Nephron (organoid): ENCODE measurements at regions not wholly inside any gene's neighbourhood (a gene's known extent, or its start where the extent isn't known, plus 50 kb on each side); places are given as distances from the start of the nearest gene placed in this dataset.

ENCODE experiments used
- H3K27ac Mint-ChIP-seq, 3 experiments: 2 replicates each; pipeline ENCODE4 v1.8.0; 2020; ENCODE audit warnings: mixed read lengths in 3 of 3, mild to moderate bottlenecking in 2 of 3, moderate library complexity in 1 of 3
- H3K27me3 Mint-ChIP-seq: 2 replicates; pipeline ENCODE4 v1.8.0; 2021; ENCODE audit warnings: low read depth, mild to moderate bottlenecking, moderate library complexity, mixed read lengths
- H3K36me3 Mint-ChIP-seq: 2 replicates; pipeline ENCODE4 v1.8.0; 2020; ENCODE audit warnings: low read depth, mixed read lengths
- H3K4me1 Mint-ChIP-seq: 2 replicates; pipeline ENCODE4 v1.8.0; 2020; ENCODE audit warnings: mixed read lengths
- H3K4me3 Mint-ChIP-seq, 3 experiments: 2 replicates each; pipeline ENCODE4 v1.8.0; 2020; ENCODE audit warnings: mild to moderate bottlenecking in 3 of 3, mixed read lengths in 3 of 3, moderate library complexity in 2 of 3
- H3K9me3 Mint-ChIP-seq: 2 replicates; pipeline ENCODE4 v1.8.0; 2020; ENCODE audit warnings: mixed read lengths
- CTCF ChIP-seq, 3 experiments: fragments of 200-600 bp; sonication (generic); IDR thresholded peaks; one replicate each; pipeline ENCODE4 v1.5.0; 2021; ENCODE audit warnings: antibody characterized with exemption in 3 of 3; ENCODE audit not compliant: unreplicated experiment in 3 of 3

- Mint-ChIP-seq H3K36me3 (peaks cover 9% of the 10 kb centered on the region), H3K9me3 (peaks cover 34% of the 10 kb centered on the region), H3K27me3 (peaks cover 11% of the 10 kb centered on the region), H3K4me3 (no peak overlapping the region), H3K4me1 (peaks cover 23% of the 10 kb centered on the region), H3K27ac (no peak overlapping the region)
- no peak for TF ChIP-seq CTCF (IDR thresholded peaks at IDR 0.05; ENCODE audit: unreplicated experiment in 3 of 3)
Measured at GRCh38 chr6:106805771-106806170, 168.8 kb downstream of the CD24 start.

- Mint-ChIP-seq H3K36me3 (peaks cover 9% of the 10 kb centered on the region), H3K4me3 (no peak overlapping the region), H3K9me3 (peaks cover 26% of the 10 kb centered on the region), H3K4me1 (peaks cover 31% of the 10 kb centered on the region), H3K27ac (peak overlapping the region; percentile 88 to 96 (median 91)), H3K27me3 (peaks cover 11% of the 10 kb centered on the region)
- TF ChIP-seq CTCF (IDR thresholded peaks at IDR 0.05; ENCODE audit: unreplicated experiment in 3 of 3), result no peak
Measured at GRCh38 chr6:106804346-106805335, 169.9 kb downstream of the CD24 start.

- Mint-ChIP-seq H3K27ac (peak overlapping the region; percentile 24 to 96 (median 91)), H3K4me1 (peaks cover 41% of the 10 kb centered on the region), H3K9me3 (peaks cover 11% of the 10 kb centered on the region), H3K27me3 (peaks cover 14% of the 10 kb centered on the region), H3K4me3 (no peak overlapping the region), H3K36me3 (peaks cover 2% of the 10 kb centered on the region)
- TF ChIP-seq CTCF (IDR thresholded peaks at IDR 0.05; ENCODE audit: unreplicated experiment in 3 of 3), result no peak
Measured at GRCh38 chr6:106803188-106803587, 171.3 kb downstream of the CD24 start.

- no peak for TF ChIP-seq CTCF (IDR thresholded peaks at IDR 0.05; ENCODE audit: unreplicated experiment in 3 of 3)
- H3K4me1 Mint-ChIP-seq, result peaks cover 45% of the 10 kb centered on the region
- H3K27me3 Mint-ChIP-seq, result peaks cover 18% of the 10 kb centered on the region
- peaks cover 4% of the 10 kb centered on the region for H3K9me3 Mint-ChIP-seq
- peak overlapping the region; percentile 86 to 94 (median 91) for H3K27ac Mint-ChIP-seq
- H3K36me3 Mint-ChIP-seq, result no peaks in the 10 kb centered on the region
- no peak overlapping the region for H3K4me3 Mint-ChIP-seq
Measured at GRCh38 chr6:106802139-106802538, 172.4 kb downstream of the CD24 start.

- Mint-ChIP-seq H3K27ac (peak overlapping the region; percentile 86 to 94 (median 91)), H3K9me3 (no peaks in the 10 kb centered on the region), H3K36me3 (no peaks in the 10 kb centered on the region), H3K4me3 (no peak overlapping the region), H3K27me3 (peaks cover 22% of the 10 kb centered on the region), H3K4me1 (peaks cover 45% of the 10 kb centered on the region)
- TF ChIP-seq CTCF (IDR thresholded peaks at IDR 0.05; ENCODE audit: unreplicated experiment in 3 of 3), result no peak
Measured at GRCh38 chr6:106801256-106801655, 171.9 kb downstream of the QRSL1 start.
